ENCODE measurements at regions not wholly inside any gene's neighbourhood (a gene's known extent, or its start where the extent isn't known, plus 50 kb on each side); places are given as distances from the start of the nearest gene placed in this dataset.

DNA sequence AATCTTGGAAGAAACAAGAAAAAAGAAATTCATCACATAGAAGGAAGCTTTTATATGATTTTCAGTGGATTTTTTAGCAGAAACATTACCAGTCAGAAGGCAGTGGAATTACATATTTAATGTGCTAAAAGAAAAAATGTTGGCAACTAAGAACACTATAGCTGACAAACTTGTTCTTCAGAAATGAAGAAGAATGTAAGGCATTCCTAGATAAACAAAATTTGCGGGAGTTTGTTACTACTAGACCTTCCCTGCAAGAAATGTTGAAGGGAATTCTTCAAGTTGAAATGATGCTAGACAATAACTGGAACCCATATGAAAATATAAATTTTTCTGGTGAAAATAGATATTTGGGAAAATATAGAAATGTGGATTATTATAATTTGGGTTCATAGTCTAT is 718.3 kb upstream of the GRAMD2B start:
- FAIRE-seq, result no peak
- DNase-seq (ENCODE audit: insufficient read length), result no peak
- TF ChIP-seq TAF1 (IDR thresholded peaks at IDR 0.05; ENCODE audit: borderline replicate concordance, low read depth, low read length) (no peak), POLR2A (IDR thresholded peaks at IDR 0.05; ENCODE audit: low read depth, low read length) (no peak), POLR2AphosphoS5 (IDR thresholded peaks at IDR 0.05; ENCODE audit: low read depth, low read length) (no peak)

DNA sequence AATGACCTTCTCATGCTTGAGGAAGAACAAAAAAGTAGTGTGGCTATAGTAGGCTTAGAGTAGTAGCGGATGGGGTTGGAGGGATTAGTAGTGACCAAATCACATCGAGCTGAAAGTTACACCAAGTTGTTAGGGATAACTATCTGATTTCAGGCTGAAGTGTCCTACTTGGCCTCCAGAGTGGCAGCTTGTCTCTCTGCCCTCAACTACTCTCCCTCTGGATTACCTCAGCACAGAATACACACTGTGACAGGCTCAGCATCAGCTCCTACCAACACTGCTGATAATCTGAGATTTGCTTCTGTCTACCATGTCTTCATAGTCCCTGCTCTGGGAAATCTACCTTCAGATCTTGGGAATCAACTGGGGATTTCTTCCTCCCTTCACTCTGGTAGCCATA is 714.6 kb upstream of the GRAMD2B start:
- FAIRE-seq (no peak), DNase-seq (ENCODE audit: insufficient read length) (no peak)
- TF ChIP-seq POLR2A (IDR thresholded peaks at IDR 0.05; ENCODE audit: low read depth, low read length) (no peak), TAF1 (IDR thresholded peaks at IDR 0.05; ENCODE audit: borderline replicate concordance, low read depth, low read length) (no peak), POLR2AphosphoS5 (IDR thresholded peaks at IDR 0.05; ENCODE audit: low read depth, low read length) (no peak)

DNA sequence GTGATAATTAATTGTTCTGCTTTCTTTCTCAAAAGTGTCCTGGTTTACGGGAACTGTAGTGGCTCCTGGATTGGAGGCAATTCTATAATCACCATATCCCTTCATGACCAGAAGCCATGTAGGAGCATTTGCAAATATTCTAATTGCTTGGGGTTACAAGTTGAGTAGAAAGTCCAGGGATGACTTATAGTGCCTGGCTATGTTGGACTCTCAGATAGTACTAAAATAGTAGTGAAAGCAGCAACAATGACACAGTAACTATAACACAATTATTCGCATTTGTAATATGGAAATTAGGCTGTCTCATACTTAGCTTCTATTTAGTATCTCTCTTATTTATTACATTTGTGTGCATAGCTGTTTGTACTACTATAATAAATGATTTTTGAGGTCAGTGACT is 712.5 kb upstream of the GRAMD2B start:
- FAIRE-seq (no peak), DNase-seq (ENCODE audit: insufficient read length) (no peak)
- TF ChIP-seq POLR2A (IDR thresholded peaks at IDR 0.05; ENCODE audit: low read depth, low read length) (no peak), TAF1 (IDR thresholded peaks at IDR 0.05; ENCODE audit: borderline replicate concordance, low read depth, low read length) (no peak), POLR2AphosphoS5 (IDR thresholded peaks at IDR 0.05; ENCODE audit: low read depth, low read length) (no peak)

DNA sequence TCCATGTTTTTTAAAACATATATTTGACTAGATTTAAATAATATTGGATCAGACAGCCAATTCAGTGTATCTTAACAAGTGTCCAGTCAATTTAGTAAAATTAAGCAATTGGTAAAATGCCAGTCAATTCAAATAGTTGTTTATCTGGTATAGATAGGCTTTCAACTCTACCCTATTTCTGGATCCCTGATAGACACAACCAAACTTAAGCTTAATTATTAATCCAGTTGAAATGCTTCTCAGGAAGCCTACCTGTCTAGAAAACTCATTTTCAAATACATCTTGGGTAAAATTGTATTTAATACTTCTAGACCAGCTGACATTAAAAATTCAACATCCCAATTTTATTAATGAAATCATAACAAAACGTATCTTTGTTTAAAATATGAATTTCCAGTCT is 710.8 kb upstream of the GRAMD2B start:
- no peak for DNase-seq (ENCODE audit: insufficient read length)
- FAIRE-seq, result no peak
- no peak for TF ChIP-seq POLR2AphosphoS5 (IDR thresholded peaks at IDR 0.05; ENCODE audit: low read depth, low read length)
- TF ChIP-seq TAF1 (IDR thresholded peaks at IDR 0.05; ENCODE audit: borderline replicate concordance, low read depth, low read length), result no peak
- TF ChIP-seq POLR2A (IDR thresholded peaks at IDR 0.05; ENCODE audit: low read depth, low read length), result no peak

DNA sequence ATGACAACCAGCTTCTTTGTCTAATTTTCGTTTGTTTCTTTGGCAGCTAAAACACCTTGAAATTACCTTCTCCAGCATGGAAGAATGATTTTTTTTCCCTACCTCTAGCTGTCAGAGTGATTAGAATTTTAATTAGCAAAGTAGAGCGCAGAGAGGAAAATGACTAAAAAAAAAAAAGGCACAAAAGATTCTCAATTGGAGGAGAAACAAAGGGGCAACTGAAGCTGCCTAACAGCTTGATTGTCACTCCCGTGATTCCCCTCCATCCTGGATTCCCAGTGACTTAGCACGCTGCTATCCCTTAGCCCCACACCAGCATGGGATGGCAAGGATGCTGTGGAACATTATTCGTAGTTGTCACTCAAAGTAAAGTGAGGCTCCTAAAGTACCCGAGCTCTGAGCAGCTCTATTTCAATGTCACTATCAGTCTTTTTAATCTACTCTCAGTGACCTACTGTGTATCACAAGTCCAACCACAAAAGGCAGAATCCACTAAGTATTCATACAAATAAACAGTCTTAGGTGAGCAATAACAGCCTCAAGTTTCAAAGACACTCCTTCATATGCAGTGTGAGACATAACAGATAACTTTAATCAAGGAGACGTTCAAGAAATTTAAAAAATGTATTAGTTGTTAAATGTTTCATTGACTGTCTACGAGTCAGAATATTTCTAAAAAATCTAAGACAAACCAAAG is 710.0 kb upstream of the GRAMD2B start:
- FAIRE-seq (no peak), DNase-seq (ENCODE audit: insufficient read length) (no peak)
- TF ChIP-seq POLR2A (IDR thresholded peaks at IDR 0.05; ENCODE audit: low read depth, low read length) (no peak), TAF1 (IDR thresholded peaks at IDR 0.05; ENCODE audit: borderline replicate concordance, low read depth, low read length) (no peak), POLR2AphosphoS5 (IDR thresholded peaks at IDR 0.05; ENCODE audit: low read depth, low read length) (no peak)

DNA sequence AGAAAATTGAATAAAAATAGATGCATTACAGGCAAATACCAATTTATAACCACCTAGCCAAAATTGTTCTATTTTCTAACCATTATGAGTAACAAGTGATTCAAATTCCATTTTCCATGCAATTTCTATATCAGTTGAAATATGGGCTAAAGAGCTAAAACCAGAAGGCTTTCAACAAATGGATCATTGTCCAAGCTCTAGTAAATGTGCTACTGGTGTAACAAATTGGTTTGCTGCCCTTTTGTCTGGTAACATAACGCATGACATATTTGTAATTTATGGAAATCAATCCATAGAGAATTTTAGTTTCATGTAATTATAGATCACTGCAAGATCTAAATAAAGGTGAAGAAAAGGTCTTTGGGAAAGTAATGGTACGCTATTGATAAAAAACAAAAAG is 708.0 kb upstream of the GRAMD2B start:
- no peak for FAIRE-seq
- no peak for DNase-seq (ENCODE audit: insufficient read length)
- TF ChIP-seq TAF1 (IDR thresholded peaks at IDR 0.05; ENCODE audit: borderline replicate concordance, low read depth, low read length) (no peak), POLR2AphosphoS5 (IDR thresholded peaks at IDR 0.05; ENCODE audit: low read depth, low read length) (no peak), POLR2A (IDR thresholded peaks at IDR 0.05; ENCODE audit: low read depth, low read length) (no peak)

DNA sequence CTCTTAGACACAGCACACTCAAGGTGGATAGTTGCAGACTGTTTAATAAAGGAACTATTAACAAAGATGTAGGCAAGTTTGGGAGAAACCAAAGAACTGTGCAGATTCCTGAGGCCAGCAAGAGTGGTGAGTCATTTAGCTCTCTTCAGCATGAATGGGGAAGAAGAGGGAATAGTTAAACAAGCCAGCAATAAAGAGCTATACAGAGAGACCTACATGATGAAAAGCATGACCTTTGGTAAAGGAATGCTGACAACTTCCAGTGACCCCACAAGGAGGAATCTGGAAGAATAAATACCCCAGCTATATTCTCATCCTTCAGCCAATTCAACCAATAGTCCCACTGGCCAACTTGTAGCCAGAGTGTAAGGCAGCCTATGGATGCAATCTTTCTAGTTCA is 706.0 kb upstream of the GRAMD2B start:
- FAIRE-seq (no peak), DNase-seq (ENCODE audit: insufficient read length) (no peak)
- TF ChIP-seq TAF1 (IDR thresholded peaks at IDR 0.05; ENCODE audit: borderline replicate concordance, low read depth, low read length) (no peak), POLR2A (IDR thresholded peaks at IDR 0.05; ENCODE audit: low read depth, low read length) (no peak), POLR2AphosphoS5 (IDR thresholded peaks at IDR 0.05; ENCODE audit: low read depth, low read length) (no peak)

DNA sequence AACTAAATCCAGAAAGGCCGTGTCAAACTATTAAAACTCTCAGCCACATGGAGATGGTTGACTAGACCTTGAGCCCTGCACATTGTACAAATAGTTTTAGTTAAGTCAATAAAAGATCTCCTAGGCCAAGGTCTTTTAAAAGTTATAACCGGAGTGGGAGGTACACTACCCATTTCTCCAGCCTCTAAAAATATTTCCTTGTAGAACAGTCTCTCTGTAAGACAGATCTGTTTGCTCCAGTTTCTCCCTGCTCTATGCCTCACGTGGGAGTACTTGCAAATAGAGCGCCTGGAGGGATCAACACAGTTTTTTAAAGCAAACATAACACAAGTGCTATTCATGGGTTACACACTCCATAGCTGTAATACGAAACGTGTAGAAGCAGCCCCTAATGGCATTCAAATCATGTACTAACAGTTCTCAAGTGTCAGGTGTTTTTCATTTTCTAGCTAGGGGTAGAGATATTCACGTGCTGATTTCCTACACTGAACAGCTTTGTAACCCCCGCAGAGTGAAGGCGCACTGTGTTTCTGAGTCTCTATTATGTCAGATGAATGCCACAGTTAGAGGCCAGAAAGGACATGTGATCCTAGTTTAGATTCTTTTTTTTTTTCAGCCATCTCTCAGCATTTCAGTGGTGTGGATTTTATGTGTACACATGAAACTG is 703.4 kb upstream of the GRAMD2B start:
- no peak for DNase-seq (ENCODE audit: insufficient read length)
- no peak for FAIRE-seq

DNA sequence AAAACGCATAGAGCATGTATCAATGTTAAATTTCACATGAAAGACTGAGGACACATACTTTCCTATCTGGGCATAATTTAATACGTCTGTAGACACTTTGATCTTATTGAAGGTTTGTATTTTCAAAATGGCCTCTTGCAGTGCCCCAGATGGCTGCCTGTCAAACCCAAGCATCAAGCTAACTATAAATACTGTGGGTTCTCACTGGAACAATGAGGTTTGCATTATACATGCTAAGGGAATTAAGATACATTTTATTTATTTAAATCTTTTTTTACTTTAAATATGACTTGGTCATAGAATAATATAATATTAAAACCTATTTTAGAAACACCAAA is 702.9 kb upstream of the GRAMD2B start:
- DNase-seq (ENCODE audit: insufficient read length) (no peak), FAIRE-seq (no peak)
- no peak for TF ChIP-seq TAF1 (IDR thresholded peaks at IDR 0.05; ENCODE audit: borderline replicate concordance, low read depth, low read length)
- TF ChIP-seq POLR2A (IDR thresholded peaks at IDR 0.05; ENCODE audit: low read depth, low read length), result no peak

More for the DNA sequence above, 703.4 kb upstream of the GRAMD2B start:
- no peak for TF ChIP-seq POLR2AphosphoS5 (IDR thresholded peaks at IDR 0.05; ENCODE audit: low read depth, low read length)
- TF ChIP-seq TAF1 (IDR thresholded peaks at IDR 0.05; ENCODE audit: borderline replicate concordance, low read depth, low read length), result no peak
- TF ChIP-seq POLR2A (IDR thresholded peaks at IDR 0.05; ENCODE audit: low read depth, low read length), result no peak

DNA sequence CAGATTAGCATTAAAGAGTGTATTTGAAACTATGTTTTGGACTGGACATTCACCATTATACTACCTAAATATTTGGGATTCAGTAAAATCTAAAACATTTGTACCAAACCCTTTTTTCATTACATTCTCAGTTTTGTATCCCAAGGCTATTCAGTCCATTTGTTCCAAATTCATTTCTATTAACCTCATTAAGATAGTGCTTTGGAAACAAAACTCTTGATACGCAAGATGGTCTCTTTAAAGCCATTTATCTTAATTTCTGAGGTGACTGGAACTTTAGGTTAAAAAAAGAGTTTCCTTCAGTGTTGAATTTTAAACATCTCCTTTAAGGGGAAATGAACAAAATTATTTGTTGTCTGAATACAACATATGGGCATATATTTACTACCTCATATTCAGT is 702.5 kb upstream of the GRAMD2B start:
- TF ChIP-seq POLR2A (IDR thresholded peaks at IDR 0.05; ENCODE audit: low read depth, low read length), result no peak
- TF ChIP-seq POLR2AphosphoS5 (IDR thresholded peaks at IDR 0.05; ENCODE audit: low read depth, low read length), result no peak
- no peak for TF ChIP-seq TAF1 (IDR thresholded peaks at IDR 0.05; ENCODE audit: borderline replicate concordance, low read depth, low read length)
- DNase-seq (ENCODE audit: insufficient read length), result no peak
- FAIRE-seq, result no peak

DNA sequence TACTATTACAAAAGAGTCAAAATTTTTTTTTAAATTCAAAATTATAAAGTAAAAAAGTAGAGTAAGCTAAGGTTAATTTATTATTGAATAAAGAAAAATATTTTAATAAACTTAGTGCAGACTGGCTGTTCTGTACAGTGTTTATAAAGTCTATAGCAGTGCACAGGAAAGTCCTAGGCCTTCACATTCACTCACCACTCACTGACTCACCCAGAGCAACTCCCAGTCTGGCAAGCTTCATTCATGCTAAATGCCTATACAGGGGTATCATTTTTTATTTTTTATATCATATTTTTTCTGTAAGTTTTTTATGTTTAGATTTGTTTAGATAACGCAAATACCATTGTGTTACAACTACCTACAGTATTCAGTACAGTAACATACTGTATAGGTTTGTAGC is 700.7 kb upstream of the GRAMD2B start:
- DNase-seq (ENCODE audit: insufficient read length) (no peak), FAIRE-seq (no peak)
- no peak for TF ChIP-seq TAF1 (IDR thresholded peaks at IDR 0.05; ENCODE audit: borderline replicate concordance, low read depth, low read length)
- no peak for TF ChIP-seq POLR2AphosphoS5 (IDR thresholded peaks at IDR 0.05; ENCODE audit: low read depth, low read length)
- no peak for TF ChIP-seq POLR2A (IDR thresholded peaks at IDR 0.05; ENCODE audit: low read depth, low read length)

DNA sequence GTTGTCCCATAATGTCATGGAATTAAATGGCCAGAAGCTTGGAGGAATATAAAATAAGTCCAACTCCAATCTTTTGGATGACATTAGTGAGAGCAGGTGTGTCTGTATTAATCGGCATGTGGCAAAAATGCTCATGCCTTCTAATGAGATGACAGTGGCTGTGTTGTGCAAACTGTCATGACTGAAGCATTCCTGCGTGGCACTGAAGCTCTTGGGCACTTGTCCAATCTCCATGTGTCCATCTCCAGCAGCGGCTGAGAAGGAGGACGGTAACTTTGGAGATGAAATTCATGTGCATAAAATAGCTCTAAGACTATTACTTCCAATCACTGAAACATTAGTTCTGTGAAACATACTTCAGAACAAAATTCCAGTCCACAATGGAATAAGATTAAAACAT is 697.5 kb upstream of the GRAMD2B start:
- TF ChIP-seq TAF1 (IDR thresholded peaks at IDR 0.05; ENCODE audit: borderline replicate concordance, low read depth, low read length), result no peak
- TF ChIP-seq POLR2AphosphoS5 (IDR thresholded peaks at IDR 0.05; ENCODE audit: low read depth, low read length), result no peak
- no peak for TF ChIP-seq POLR2A (IDR thresholded peaks at IDR 0.05; ENCODE audit: low read depth, low read length)
- FAIRE-seq (no peak), DNase-seq (ENCODE audit: insufficient read length) (no peak)

All from GM12892 (cell line).